Cardiac fibroblast (primary cell): ENCODE measurements at regions not wholly inside any gene's neighbourhood (a gene's known extent, or its start where the extent isn't known, plus 50 kb on each side); places are given as distances from the start of the nearest gene placed in this dataset.

ENCODE experiments used
- DNase-seq, 2 donors: peaks; one replicate each; pipeline versions ENCODE4 v3.0.0 to v3.0.0-alpha.2; 2010; ENCODE audit warnings: low read depth in 2 of 2
- H3K4me3 ChIP-seq, 2 donors: replicated peaks in 1 of 2; 1 replicate in 1 of 2; 2 replicates in 1 of 2; pipeline ENCODE4 v1.5.1; 2011; ENCODE audit warnings: low read depth in 2 of 2, low read length in 2 of 2, mild to moderate bottlenecking in 2 of 2, moderate library complexity in 1 of 2
- TF ChIP-seq, protein P1 (sequence below): IDR thresholded peaks from one replicate; pipeline ENCODE4 v1.5.1; 2011; ENCODE audit warnings: low read depth, mild to moderate bottlenecking, low read length, inconsistent platforms

DNA sequence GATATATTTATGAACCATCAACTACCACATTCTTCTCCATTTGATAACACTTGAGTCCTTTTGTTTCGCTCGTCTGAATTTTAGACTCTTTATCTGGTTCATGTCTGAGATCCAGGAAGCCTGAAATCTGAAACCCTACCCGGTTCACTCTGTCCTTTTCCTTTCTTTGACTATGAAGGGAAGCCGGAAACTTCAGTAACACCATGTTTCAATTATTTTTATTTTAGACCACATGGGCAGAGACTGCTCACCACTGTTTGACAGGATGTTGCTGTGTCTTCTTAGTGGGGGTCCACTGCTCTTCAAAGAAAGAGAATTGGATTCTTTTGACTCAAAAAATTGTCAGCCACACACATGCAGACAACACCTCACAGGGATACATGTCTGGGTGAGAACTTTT is 331.9 kb upstream of the FLRT2 start:
- TF ChIP-seq, protein P1, sequence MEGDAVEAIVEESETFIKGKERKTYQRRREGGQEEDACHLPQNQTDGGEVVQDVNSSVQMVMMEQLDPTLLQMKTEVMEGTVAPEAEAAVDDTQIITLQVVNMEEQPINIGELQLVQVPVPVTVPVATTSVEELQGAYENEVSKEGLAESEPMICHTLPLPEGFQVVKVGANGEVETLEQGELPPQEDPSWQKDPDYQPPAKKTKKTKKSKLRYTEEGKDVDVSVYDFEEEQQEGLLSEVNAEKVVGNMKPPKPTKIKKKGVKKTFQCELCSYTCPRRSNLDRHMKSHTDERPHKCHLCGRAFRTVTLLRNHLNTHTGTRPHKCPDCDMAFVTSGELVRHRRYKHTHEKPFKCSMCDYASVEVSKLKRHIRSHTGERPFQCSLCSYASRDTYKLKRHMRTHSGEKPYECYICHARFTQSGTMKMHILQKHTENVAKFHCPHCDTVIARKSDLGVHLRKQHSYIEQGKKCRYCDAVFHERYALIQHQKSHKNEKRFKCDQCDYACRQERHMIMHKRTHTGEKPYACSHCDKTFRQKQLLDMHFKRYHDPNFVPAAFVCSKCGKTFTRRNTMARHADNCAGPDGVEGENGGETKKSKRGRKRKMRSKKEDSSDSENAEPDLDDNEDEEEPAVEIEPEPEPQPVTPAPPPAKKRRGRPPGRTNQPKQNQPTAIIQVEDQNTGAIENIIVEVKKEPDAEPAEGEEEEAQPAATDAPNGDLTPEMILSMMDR: no peak
- H3K4me3 ChIP-seq: no peak overlapping the region
- no peak for DNase-seq

DNA sequence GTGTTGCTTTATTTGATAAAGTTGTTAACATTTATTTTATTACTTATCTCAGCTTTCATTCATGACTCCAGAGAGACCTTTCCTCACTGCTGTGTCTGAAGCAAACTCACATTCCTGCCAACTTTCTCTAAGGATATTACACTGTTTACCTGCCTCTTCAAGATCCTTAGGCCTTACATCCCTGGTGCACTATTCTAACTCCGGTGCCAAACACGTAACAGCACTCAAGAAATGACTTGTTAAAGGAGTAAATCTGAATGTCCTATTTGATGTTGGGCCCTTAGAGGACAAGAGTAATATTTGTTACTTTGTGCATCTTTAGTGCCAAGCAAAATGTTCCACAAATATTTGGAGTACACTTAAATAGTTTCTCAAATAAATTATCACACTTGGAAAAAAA is 324.1 kb upstream of the FLRT2 start:
- no peak for DNase-seq
- no peak overlapping the region for H3K4me3 ChIP-seq
- TF ChIP-seq, protein P1: no peak

DNA sequence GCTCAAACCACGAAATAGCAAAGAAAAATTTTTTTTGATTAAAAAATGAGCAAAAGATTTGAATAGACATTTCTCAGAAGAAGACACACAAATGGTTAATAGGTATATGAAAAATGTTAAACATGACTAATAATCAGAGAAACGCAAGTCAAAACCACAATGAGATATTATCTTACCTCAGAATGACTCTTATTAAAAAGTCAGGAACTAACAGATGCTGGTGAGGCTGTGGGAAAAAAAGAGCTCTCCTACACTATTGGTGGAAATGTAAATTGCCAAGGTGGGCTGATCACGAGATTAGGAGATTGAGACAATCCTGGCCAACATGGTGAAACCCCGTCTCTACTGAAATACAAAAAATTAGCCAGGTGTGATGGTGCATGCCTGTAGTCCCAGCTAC is 315.5 kb upstream of the FLRT2 start:
- peak; percentile 22 to 63 for DNase-seq
- TF ChIP-seq, protein P1: no peak
- no peak overlapping the region for H3K4me3 ChIP-seq

DNA sequence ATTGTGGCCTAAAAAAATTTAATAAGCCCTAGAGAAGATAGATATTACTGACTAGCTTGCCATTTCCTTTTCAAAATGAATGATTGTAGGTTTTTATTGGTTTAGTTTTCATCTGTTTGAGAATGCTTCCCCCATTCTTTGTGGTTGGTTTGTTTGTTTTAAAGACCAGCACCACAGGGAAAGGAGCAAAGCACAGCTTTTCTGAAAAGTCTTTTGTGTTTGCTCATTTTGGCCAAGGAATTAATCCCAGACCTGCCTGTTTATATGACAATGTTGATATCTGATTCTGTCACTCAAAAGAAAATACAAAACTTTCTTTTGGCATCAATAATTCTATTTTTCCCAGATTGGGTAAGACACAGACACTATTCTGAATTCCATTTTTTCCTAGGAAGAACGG is 312.5 kb upstream of the FLRT2 start:
- no peak overlapping the region for H3K4me3 ChIP-seq
- TF ChIP-seq, protein P1: no peak
- no peak for DNase-seq

DNA sequence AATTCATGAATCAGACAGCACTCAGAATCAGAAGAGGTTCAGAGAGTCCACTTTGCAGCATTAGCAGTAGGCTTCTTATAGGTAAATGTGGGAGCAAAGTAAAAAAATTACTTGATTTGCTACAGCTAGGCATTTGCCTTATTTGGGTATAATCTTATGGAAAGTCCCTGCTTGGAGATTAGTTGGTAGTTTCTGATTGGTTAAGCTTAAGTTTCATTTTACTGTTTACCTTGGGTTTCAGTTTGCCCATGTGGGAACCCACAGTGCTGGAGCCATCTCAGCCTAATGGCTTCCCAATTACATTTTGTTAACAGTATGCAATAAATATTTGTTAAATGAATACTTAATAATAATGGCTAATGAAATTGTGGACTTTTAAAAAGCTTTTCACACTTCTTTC is 311.0 kb upstream of the FLRT2 start:
- DNase-seq: no peak
- H3K4me3 ChIP-seq: no peak overlapping the region
- TF ChIP-seq, protein P1: no peak

DNA sequence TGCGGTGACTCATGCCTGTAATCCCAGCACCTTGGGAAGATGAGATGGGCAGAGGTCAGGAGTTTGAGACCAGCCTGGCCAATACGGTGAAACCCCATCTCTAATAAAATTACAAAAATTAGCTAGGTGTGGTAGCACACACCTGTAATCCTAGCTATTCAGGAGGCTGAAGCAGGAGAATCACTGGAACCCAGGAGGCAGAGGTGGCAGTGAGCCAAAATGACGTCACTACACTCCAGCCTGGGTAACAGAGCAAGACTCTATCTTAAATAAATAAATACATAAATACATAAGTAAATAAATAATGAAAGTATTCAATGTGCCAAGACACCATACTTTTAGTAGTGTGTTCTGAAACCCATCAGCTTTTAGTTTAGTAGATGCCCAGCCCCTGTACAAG is 308.1 kb upstream of the FLRT2 start:
- TF ChIP-seq, protein P1: no peak
- no peak for DNase-seq
- H3K4me3 ChIP-seq: no peak overlapping the region

DNA sequence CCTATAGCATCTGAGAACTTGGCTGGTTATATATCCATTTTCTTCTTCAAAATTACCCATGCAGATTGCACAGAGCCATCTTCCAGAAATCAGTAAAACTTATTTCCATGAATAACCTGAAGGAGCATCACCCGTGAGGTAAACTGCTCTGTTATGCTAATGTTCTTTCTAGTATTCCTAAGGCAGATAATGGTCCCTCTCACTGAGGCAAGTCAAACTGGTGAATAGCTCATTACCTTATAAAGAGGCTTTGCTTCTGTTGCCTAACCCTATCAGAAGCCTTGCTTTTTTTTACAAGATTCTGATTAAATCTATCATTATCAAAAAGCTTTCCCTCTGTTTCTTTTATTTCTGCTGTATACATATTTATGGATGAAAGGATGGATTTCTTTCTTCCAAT is 307.6 kb upstream of the FLRT2 start:
- no peak for DNase-seq
- TF ChIP-seq, protein P1: no peak
- no peak overlapping the region for H3K4me3 ChIP-seq
